COR-L47 (cell line): ENCODE measurements at regions not wholly inside any gene's neighbourhood (a gene's known extent, or its start where the extent isn't known, plus 50 kb on each side); places are given as distances from the start of the nearest gene placed in this dataset.

Experiments
- DNase-seq: peaks from one replicate; lab custom pipeline; 2025; lab: John Stamatoyannopoulos, UW

GRCh38 chr22:44554411-44554810, 56.4 kb upstream of the RTL6 start:
- no peak for DNase-seq

GRCh38 chr22:44550711-44551491, 52.9 kb upstream of the RTL6 start:
- no peak for DNase-seq

- DNase-seq = no peak
Observed at GRCh38 chr22:44549701-44550100, 51.7 kb upstream of the RTL6 start.

GRCh38 chr22:44548981-44549380, 50.9 kb upstream of the RTL6 start:
- DNase-seq = no peak
